VCaP (cell line): ENCODE measurements at regions not wholly inside any gene's neighbourhood (a gene's known extent, or its start where the extent isn't known, plus 50 kb on each side); places are given as distances from the start of the nearest gene placed in this dataset.

Source experiments
- H3K27ac ChIP-seq: fragments of 450-650 bp; 2 replicates; pipeline ENCODE4 v1.5.1; 2017
- CTCF ChIP-seq: fragments of 450-650 bp; conservative IDR thresholded peaks from 2 replicates; pipeline ENCODE4 v1.5.1; 2017; ENCODE audit warnings: mild to moderate bottlenecking, moderate library complexity

- no peak for TF ChIP-seq CTCF
- no peak overlapping the region for H3K27ac ChIP-seq
Observed at GRCh38 chr12:67751381-67751928, 102.9 kb downstream of the DYRK2 start.

- H3K27ac ChIP-seq, result no peak overlapping the region
- no peak for TF ChIP-seq CTCF
Observed at GRCh38 chr12:67752226-67752732, 103.7 kb downstream of the DYRK2 start.

- H3K27ac ChIP-seq, result no peak overlapping the region
- TF ChIP-seq CTCF, result no peak
Observed at GRCh38 chr12:67754933-67755697, 106.6 kb downstream of the DYRK2 start.

GRCh38 chr12:67757651-67758050 is 109.1 kb downstream of the DYRK2 start:
- TF ChIP-seq CTCF, result no peak
- no peak overlapping the region for H3K27ac ChIP-seq

GRCh38 chr12:67758119-67758518 is 109.6 kb downstream of the DYRK2 start:
- H3K27ac ChIP-seq, result no peak overlapping the region
- no peak for TF ChIP-seq CTCF

GRCh38 chr12:67758521-67758920 is 110.0 kb downstream of the DYRK2 start:
- H3K27ac ChIP-seq, result no peak overlapping the region
- TF ChIP-seq CTCF, result no peak

- no peak overlapping the region for H3K27ac ChIP-seq
- TF ChIP-seq CTCF, result no peak
Observed at GRCh38 chr12:67759829-67760228, 111.3 kb downstream of the DYRK2 start.
